Prostate gland (tissue), 2 donors: ENCODE measurements at regions not wholly inside any gene's neighbourhood (a gene's known extent, or its start where the extent isn't known, plus 50 kb on each side); places are given as distances from the start of the nearest gene placed in this dataset.

ENCODE experiments used
- POLR2A ChIP-seq: fragments of 450-650 bp; IDR thresholded peaks from one replicate; pipeline ENCODE4 v1.6.1; 2016; ENCODE audit warnings: antibody characterized with exemption, mild to moderate bottlenecking
- POLR2AphosphoS5 ChIP-seq: sonication (generic); formaldehyde crosslinking; IDR thresholded peaks from one replicate; pipeline ENCODE4 v1.6.1; 2017; ENCODE audit warnings: antibody characterized with exemption
- TF ChIP-seq, protein P1 (sequence below), 4 experiments: fragments of 200-600 bp in 2 of 4; fragments of 450-650 bp in 2 of 4; sonication (generic) in 2 of 4; IDR thresholded peaks; 1 replicate in 3 of 4; 2 replicates in 1 of 4; pipeline ENCODE4 v1.5.1; 2016 to 2019; ENCODE audit warnings: antibody characterized with exemption in 4 of 4, mild to moderate bottlenecking in 2 of 4, moderate library complexity in 2 of 4

DNA sequence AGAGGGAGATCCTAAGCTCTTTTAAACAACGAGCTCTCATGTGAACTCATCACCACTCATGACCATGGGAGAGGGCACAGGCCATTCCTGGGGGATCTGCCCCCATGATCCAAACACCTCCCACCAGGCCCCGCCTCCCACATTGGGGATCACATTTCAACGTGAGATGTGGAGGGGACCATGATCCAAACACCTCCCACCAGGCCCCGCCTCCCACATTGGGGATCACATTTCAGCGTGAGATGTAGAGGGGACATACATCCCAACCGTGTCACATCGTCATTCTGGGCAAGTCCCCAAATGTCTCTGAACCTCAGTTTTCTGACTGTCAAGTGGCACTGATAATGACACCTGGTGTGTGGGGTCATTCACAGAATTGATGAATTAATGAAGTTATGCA, 641.8 kb downstream of the CDH26 start:
- TF ChIP-seq POLR2A, result no peak
- TF ChIP-seq, protein P1, sequence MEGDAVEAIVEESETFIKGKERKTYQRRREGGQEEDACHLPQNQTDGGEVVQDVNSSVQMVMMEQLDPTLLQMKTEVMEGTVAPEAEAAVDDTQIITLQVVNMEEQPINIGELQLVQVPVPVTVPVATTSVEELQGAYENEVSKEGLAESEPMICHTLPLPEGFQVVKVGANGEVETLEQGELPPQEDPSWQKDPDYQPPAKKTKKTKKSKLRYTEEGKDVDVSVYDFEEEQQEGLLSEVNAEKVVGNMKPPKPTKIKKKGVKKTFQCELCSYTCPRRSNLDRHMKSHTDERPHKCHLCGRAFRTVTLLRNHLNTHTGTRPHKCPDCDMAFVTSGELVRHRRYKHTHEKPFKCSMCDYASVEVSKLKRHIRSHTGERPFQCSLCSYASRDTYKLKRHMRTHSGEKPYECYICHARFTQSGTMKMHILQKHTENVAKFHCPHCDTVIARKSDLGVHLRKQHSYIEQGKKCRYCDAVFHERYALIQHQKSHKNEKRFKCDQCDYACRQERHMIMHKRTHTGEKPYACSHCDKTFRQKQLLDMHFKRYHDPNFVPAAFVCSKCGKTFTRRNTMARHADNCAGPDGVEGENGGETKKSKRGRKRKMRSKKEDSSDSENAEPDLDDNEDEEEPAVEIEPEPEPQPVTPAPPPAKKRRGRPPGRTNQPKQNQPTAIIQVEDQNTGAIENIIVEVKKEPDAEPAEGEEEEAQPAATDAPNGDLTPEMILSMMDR (IDR thresholded peaks at IDR 0.05), result no peak
- TF ChIP-seq POLR2AphosphoS5, result no peak
